Tibial artery (tissue), 4 donors: ENCODE measurements at regions not wholly inside any gene's neighbourhood (a gene's known extent, or its start where the extent isn't known, plus 50 kb on each side); places are given as distances from the start of the nearest gene placed in this dataset.

Source experiments
- DNase-seq, 2 donors: peaks; one replicate each; pipeline ENCODE4 v3.0.0-alpha.2; 2019
- H3K27ac ChIP-seq, 2 donors: fragments of 200-600 bp; sonication (generic) in 1 of 2; 1 replicate in 1 of 2; 2 replicates in 1 of 2; pipeline ENCODE4 v1.5.1; 2018 to 2019; ENCODE audit warnings: mild to moderate bottlenecking in 1 of 2
- H3K27me3 ChIP-seq, 2 donors: fragments of 200-600 bp; sonication (generic) in 1 of 2; one replicate each; pipeline versions ENCODE4 v1.5.1 to v1.6.0; 2016 to 2019
- H3K36me3 ChIP-seq, 3 donors: fragments of 200-600 bp; sonication (generic) in 2 of 3; one replicate each; pipeline ENCODE4 v1.5.1; 2016 to 2019; ENCODE audit warnings: mild to moderate bottlenecking in 2 of 3
- H3K4me1 ChIP-seq, 4 donors: fragments of 200-600 bp; sonication (generic) in 2 of 4; 1 replicate in 3 of 4; 2 replicates in 1 of 4; pipeline ENCODE4 v1.5.1; 2016 to 2019
- H3K4me3 ChIP-seq, 2 donors: fragments of 200-600 bp; sonication (generic) in 1 of 2; 1 replicate in 1 of 2; 2 replicates in 1 of 2; pipeline ENCODE4 v1.5.1; 2018 to 2019; ENCODE audit warnings: mild to moderate bottlenecking in 2 of 2
- H3K9me3 ChIP-seq, 3 donors: fragments of 200-600 bp; sonication (generic) in 1 of 3; one replicate each; pipeline ENCODE4 v1.5.1; 2016 to 2019
- intact Hi-C: fragments of 100-400 bp; cut with DNase I; formaldehyde crosslinking; loops from one replicate; pipeline ENCODE4 v1.15.0; 2023; ENCODE audit warnings: low total_unique reads
- TF ChIP-seq, protein P1 (sequence below), 2 experiments: fragments of 200-600 bp in 1 of 2; fragments of 450-650 bp in 1 of 2; IDR thresholded peaks; one replicate each; pipeline ENCODE4 v1.5.1; 2017 to 2019; ENCODE audit warnings: antibody characterized with exemption in 2 of 2, mild to moderate bottlenecking in 1 of 2, moderate library complexity in 1 of 2

GRCh38 chr21:28317177-28317950 is 675.3 kb downstream of the LTN1 start:
- no peak overlapping the region for H3K27ac ChIP-seq
- TF ChIP-seq, protein P1, sequence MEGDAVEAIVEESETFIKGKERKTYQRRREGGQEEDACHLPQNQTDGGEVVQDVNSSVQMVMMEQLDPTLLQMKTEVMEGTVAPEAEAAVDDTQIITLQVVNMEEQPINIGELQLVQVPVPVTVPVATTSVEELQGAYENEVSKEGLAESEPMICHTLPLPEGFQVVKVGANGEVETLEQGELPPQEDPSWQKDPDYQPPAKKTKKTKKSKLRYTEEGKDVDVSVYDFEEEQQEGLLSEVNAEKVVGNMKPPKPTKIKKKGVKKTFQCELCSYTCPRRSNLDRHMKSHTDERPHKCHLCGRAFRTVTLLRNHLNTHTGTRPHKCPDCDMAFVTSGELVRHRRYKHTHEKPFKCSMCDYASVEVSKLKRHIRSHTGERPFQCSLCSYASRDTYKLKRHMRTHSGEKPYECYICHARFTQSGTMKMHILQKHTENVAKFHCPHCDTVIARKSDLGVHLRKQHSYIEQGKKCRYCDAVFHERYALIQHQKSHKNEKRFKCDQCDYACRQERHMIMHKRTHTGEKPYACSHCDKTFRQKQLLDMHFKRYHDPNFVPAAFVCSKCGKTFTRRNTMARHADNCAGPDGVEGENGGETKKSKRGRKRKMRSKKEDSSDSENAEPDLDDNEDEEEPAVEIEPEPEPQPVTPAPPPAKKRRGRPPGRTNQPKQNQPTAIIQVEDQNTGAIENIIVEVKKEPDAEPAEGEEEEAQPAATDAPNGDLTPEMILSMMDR (IDR thresholded peaks at IDR 0.05): no peak
- no peak for DNase-seq

GRCh38 chr21:28311411-28312190 is 681.1 kb downstream of the LTN1 start:
- Histone ChIP-seq H3K4me3 (no peak overlapping the region), H3K27me3 (no peaks in the 10 kb centered on the region), H3K27ac (no peak overlapping the region), H3K9me3 (peaks cover 0 to 7% (median 4%) of the 10 kb centered on the region in 3 donors), H3K4me1 (no peaks in the 10 kb centered on the region), H3K36me3 (no peaks in the 10 kb centered on the region)
- DNase-seq: no peak
- intact Hi-C loops: no loop called here
- TF ChIP-seq, protein P1 (IDR thresholded peaks at IDR 0.05): no peak

More at GRCh38 chr21:28317177-28317950, 675.3 kb downstream of the LTN1 start:
- Histone ChIP-seq H3K27me3 (no peaks in the 10 kb centered on the region), H3K9me3 (peaks cover 0 to 7% (median 3%) of the 10 kb centered on the region in 3 donors), H3K4me3 (no peak overlapping the region), H3K4me1 (no peaks in the 10 kb centered on the region), H3K36me3 (no peaks in the 10 kb centered on the region)
- intact Hi-C loops: no loop called here

GRCh38 chr21:28310711-28311110 is 682.0 kb downstream of the LTN1 start:
- Histone ChIP-seq H3K4me3 (no peak overlapping the region), H3K27ac (no peak overlapping the region), H3K27me3 (no peaks in the 10 kb centered on the region), H3K36me3 (no peaks in the 10 kb centered on the region), H3K9me3 (peaks cover 0 to 7% (median 4%) of the 10 kb centered on the region in 3 donors), H3K4me1 (no peaks in the 10 kb centered on the region)
- TF ChIP-seq, protein P1 (IDR thresholded peaks at IDR 0.05): no peak
- DNase-seq: no peak
- intact Hi-C loops: no loop called here

DNA sequence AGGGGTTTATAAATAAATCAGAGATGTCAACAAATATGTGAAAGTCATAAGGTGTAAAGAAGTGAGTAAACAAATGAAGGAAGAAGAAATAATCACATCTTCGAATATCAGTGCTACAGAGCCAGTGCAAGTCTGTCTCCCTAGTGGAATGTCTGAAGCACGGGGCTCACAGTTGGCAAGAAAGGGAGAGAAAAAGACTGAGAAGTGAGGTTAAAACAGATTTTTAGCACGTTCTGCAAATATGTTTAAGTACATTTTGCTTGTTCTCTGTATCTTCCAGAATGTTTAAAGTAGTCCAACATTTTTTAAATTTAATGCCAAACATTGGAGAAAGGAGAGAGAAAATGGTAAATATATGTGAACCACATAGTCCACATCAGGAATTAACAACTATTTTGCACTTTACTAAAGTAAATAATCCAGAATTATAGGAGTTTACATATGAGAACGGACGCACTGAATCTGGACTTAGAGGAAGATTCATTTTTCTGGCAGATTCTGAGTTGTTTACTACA is 682.4 kb downstream of the LTN1 start:
- no peak overlapping the region for H3K27ac ChIP-seq
- H3K9me3 ChIP-seq: peaks cover 0 to 7% (median 4%) of the 10 kb centered on the region in 3 donors
- H3K36me3 ChIP-seq: no peaks in the 10 kb centered on the region
- H3K4me3 ChIP-seq: no peak overlapping the region
- TF ChIP-seq, protein P1 (IDR thresholded peaks at IDR 0.05): no peak
- intact Hi-C loops: no loop called here
- no peak for DNase-seq
- no peaks in the 10 kb centered on the region for H3K27me3 ChIP-seq
- H3K4me1 ChIP-seq: no peaks in the 10 kb centered on the region

GRCh38 chr21:28309596-28309995 is 683.1 kb downstream of the LTN1 start:
- no peaks in the 10 kb centered on the region for H3K27me3 ChIP-seq
- no peak overlapping the region for H3K4me3 ChIP-seq
- DNase-seq: no peak
- no peaks in the 10 kb centered on the region for H3K36me3 ChIP-seq
- H3K27ac ChIP-seq: no peak overlapping the region
- TF ChIP-seq, protein P1 (IDR thresholded peaks at IDR 0.05): no peak
- no peaks in the 10 kb centered on the region for H3K4me1 ChIP-seq
- intact Hi-C loops: no loop called here
- H3K9me3 ChIP-seq: peaks cover 0 to 7% (median 4%) of the 10 kb centered on the region in 3 donors
